Type B pancreatic cell (in vitro differentiated cells): ENCODE measurements at regions not wholly inside any gene's neighbourhood (a gene's known extent, or its start where the extent isn't known, plus 50 kb on each side); places are given as distances from the start of the nearest gene placed in this dataset.

Experiments used
- DNase-seq: peaks from one replicate; pipeline ENCODE4 v3.0.0; 2021; ENCODE audit warnings: mixed read lengths; ENCODE audit not compliant: unreplicated experiment; ENCODE audit errors: extremely low spot score
- H3K27ac Mint-ChIP-seq: 2 replicates; pipeline ENCODE4 v1.8.0; 2021; ENCODE audit warnings: mild to moderate bottlenecking, mixed read lengths
- H3K27me3 Mint-ChIP-seq: 2 replicates; pipeline ENCODE4 v1.8.0; 2021; ENCODE audit warnings: mixed read lengths
- H3K36me3 Mint-ChIP-seq: 2 replicates; pipeline ENCODE4 v1.8.0; 2021; ENCODE audit warnings: mixed read lengths
- H3K4me1 Mint-ChIP-seq: one replicate; pipeline ENCODE4 v1.8.0; 2021; ENCODE audit warnings: mixed read lengths; ENCODE audit not compliant: unreplicated experiment
- H3K4me3 Mint-ChIP-seq: 2 replicates; pipeline ENCODE4 v1.8.0; 2021; ENCODE audit warnings: mild to moderate bottlenecking, mixed read lengths
- H3K9me3 Mint-ChIP-seq: 2 replicates; pipeline ENCODE4 v1.8.0; 2021; ENCODE audit warnings: mixed read lengths
- CTCF ChIP-seq: fragments of 200-600 bp; sonication (generic); conservative IDR thresholded peaks from 2 replicates; pipeline ENCODE4 v1.5.0; 2021; ENCODE audit warnings: antibody characterized with exemption, mild to moderate bottlenecking

- Mint-ChIP-seq H3K36me3 (no peaks in the 10 kb centered on the region), H3K27ac (no peak overlapping the region), H3K27me3 (no peaks in the 10 kb centered on the region), H3K4me3 (no peak overlapping the region), H3K9me3 (no peaks in the 10 kb centered on the region), H3K4me1 (no peaks in the 10 kb centered on the region)
- DNase-seq = no peak
- TF ChIP-seq CTCF = no peak
These were observed 104.1 kb downstream of the ASB9 start for GRCh38 chrX:15165832-15166231.

GRCh38 chrX:15163131-15163530 is 106.8 kb downstream of the ASB9 start:
- H3K9me3 Mint-ChIP-seq = no peaks in the 10 kb centered on the region

GRCh38 chrX:15160558-15161095 is 109.3 kb downstream of the ASB9 start:
- DNase-seq = no peak
- no peaks in the 10 kb centered on the region for H3K4me1 Mint-ChIP-seq
- H3K9me3 Mint-ChIP-seq = no peaks in the 10 kb centered on the region
- no peak overlapping the region for H3K4me3 Mint-ChIP-seq
- H3K36me3 Mint-ChIP-seq = no peaks in the 10 kb centered on the region
- H3K27me3 Mint-ChIP-seq = no peaks in the 10 kb centered on the region
- no peak for TF ChIP-seq CTCF
- H3K27ac Mint-ChIP-seq = no peak overlapping the region

More at GRCh38 chrX:15163131-15163530, 106.8 kb downstream of the ASB9 start:
- TF ChIP-seq CTCF = no peak
- Mint-ChIP-seq H3K36me3 (no peaks in the 10 kb centered on the region), H3K27me3 (no peaks in the 10 kb centered on the region), H3K27ac (no peak overlapping the region), H3K4me1 (no peaks in the 10 kb centered on the region), H3K4me3 (no peak overlapping the region)
- no peak for DNase-seq

- H3K36me3 Mint-ChIP-seq = no peaks in the 10 kb centered on the region
- H3K4me1 Mint-ChIP-seq = no peaks in the 10 kb centered on the region
- H3K27me3 Mint-ChIP-seq = no peaks in the 10 kb centered on the region
- no peak for DNase-seq
- no peaks in the 10 kb centered on the region for H3K9me3 Mint-ChIP-seq
- no peak overlapping the region for H3K4me3 Mint-ChIP-seq
- no peak overlapping the region for H3K27ac Mint-ChIP-seq
- no peak for TF ChIP-seq CTCF
These were observed 111.0 kb downstream of the ASB9 start for GRCh38 chrX:15158736-15159406.

- Mint-ChIP-seq H3K27ac (no peak overlapping the region), H3K27me3 (no peaks in the 10 kb centered on the region), H3K4me1 (no peaks in the 10 kb centered on the region), H3K36me3 (no peaks in the 10 kb centered on the region), H3K9me3 (no peaks in the 10 kb centered on the region), H3K4me3 (no peak overlapping the region)
- no peak for TF ChIP-seq CTCF
- DNase-seq = no peak
These were observed 111.5 kb downstream of the ASB9 start for GRCh38 chrX:15158350-15158735.

- Mint-ChIP-seq H3K27me3 (no peaks in the 10 kb centered on the region), H3K4me1 (no peaks in the 10 kb centered on the region), H3K36me3 (no peaks in the 10 kb centered on the region), H3K9me3 (no peaks in the 10 kb centered on the region), H3K27ac (no peak overlapping the region), H3K4me3 (no peak overlapping the region)
- no peak for TF ChIP-seq CTCF
- DNase-seq = no peak
These were observed 112.3 kb downstream of the ASB9 start for GRCh38 chrX:15157624-15158023.
